ENCODE measurements at regions not wholly inside any gene's neighbourhood (a gene's known extent, or its start where the extent isn't known, plus 50 kb on each side); places are given as distances from the start of the nearest gene placed in this dataset.

DNA sequence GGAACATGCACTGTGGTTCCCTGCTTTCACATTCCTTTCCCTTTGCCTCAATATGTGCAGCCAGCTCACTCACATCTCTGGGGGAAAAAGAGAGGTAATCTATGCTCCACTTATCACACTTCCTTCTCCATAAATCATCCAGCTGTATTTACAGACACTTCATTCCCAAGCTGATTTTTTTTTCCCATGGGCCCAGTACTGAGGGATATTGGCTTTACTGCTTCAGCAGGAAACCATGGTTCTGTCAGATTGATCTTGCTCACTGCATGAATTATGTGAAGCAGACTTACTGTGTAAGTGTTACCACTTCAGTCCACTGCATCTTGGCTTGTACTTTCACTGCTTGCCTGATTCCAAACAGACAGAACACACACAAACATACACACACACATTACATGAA, 555.6 kb downstream of the CCER1 start:
- TF ChIP-seq POLR2A (IDR thresholded peaks at IDR 0.05; ENCODE audit: low read depth, low read length), result no peak
- no peak for TF ChIP-seq POLR2AphosphoS5 (IDR thresholded peaks at IDR 0.05; ENCODE audit: low read depth, low read length)
- TF ChIP-seq TAF1 (IDR thresholded peaks at IDR 0.05; ENCODE audit: borderline replicate concordance, low read depth, low read length), result no peak
